HFF-Myc (cell line): ENCODE measurements at regions not wholly inside any gene's neighbourhood (a gene's known extent, or its start where the extent isn't known, plus 50 kb on each side); places are given as distances from the start of the nearest gene placed in this dataset.

Experiments used
- DNase-seq: peaks from one replicate; pipeline ENCODE4 v3.0.0-alpha.2; 2011; ENCODE audit warnings: low read depth; ENCODE audit errors: extremely low read depth
- H3K4me3 ChIP-seq: replicated peaks from 2 replicates; pipeline ENCODE4 v1.5.1; 2011; ENCODE audit warnings: low read depth, mild to moderate bottlenecking, control low read depth, low read length
- TF ChIP-seq, protein P1 (sequence below): IDR thresholded peaks from 2 replicates; pipeline ENCODE4 v1.5.1; 2012; ENCODE audit warnings: mild to moderate bottlenecking, low read depth, low read length, control low read depth; ENCODE audit errors: missing control alignments

- H3K4me3 ChIP-seq: no peak overlapping the region
- TF ChIP-seq, protein P1, sequence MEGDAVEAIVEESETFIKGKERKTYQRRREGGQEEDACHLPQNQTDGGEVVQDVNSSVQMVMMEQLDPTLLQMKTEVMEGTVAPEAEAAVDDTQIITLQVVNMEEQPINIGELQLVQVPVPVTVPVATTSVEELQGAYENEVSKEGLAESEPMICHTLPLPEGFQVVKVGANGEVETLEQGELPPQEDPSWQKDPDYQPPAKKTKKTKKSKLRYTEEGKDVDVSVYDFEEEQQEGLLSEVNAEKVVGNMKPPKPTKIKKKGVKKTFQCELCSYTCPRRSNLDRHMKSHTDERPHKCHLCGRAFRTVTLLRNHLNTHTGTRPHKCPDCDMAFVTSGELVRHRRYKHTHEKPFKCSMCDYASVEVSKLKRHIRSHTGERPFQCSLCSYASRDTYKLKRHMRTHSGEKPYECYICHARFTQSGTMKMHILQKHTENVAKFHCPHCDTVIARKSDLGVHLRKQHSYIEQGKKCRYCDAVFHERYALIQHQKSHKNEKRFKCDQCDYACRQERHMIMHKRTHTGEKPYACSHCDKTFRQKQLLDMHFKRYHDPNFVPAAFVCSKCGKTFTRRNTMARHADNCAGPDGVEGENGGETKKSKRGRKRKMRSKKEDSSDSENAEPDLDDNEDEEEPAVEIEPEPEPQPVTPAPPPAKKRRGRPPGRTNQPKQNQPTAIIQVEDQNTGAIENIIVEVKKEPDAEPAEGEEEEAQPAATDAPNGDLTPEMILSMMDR: no peak
- no peak for DNase-seq
These were observed 156.8 kb upstream of the RALGAPA2 start for GRCh38 chr20:20869161-20869775.

- TF ChIP-seq, protein P1: no peak
- no peak overlapping the region for H3K4me3 ChIP-seq
- DNase-seq: no peak
These were observed 152.1 kb upstream of the RALGAPA2 start for GRCh38 chr20:20864351-20865096.

- peak; percentile 59 for DNase-seq
- TF ChIP-seq, protein P1: peak; percentile 90
- no peak overlapping the region for H3K4me3 ChIP-seq
These were observed 147.8 kb upstream of the RALGAPA2 start for GRCh38 chr20:20860078-20860806.

DNA sequence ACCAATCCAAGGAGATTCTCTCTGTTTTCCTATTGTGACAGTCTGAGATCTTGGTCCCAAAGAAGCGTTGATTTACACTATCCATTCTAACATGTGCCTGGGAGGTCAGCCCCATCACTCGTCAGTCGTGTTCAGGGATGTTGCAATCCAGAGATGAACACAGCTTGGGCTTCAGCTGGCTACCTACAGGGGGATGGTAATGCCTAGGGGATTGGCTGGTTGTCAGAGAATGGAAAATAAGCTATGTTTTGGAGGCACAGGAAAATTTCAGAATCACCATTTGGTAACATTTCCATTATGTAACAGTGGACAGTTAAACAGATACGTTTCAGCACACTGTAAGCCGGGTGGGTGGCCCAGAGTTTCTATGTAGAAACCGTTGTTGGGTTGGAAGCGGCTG is 147.1 kb upstream of the RALGAPA2 start:
- no peak overlapping the region for H3K4me3 ChIP-seq
- no peak for DNase-seq
- TF ChIP-seq, protein P1: no peak

DNA sequence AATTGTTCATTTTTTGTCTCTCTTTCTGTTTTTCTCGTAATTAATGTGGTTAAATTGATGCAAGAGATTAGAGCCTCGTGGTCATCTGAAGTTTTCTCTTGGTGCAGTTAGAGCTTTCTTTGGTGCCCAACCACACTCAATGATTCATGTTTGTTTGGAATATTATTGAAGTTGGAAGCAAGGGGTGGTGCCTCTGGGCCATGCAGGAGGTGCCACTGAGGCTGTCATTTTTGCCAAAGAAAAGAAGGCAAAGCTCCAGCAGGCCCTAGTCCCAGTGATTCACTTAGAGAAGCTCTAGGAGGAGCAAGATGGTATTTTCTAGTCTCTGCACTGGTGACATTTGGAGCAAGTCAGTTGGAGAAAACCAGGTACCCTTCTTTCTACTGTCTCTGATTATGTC is 144.5 kb upstream of the RALGAPA2 start:
- no peak for DNase-seq
- H3K4me3 ChIP-seq: no peak overlapping the region

GRCh38 chr20:20856306-20856705 is 143.9 kb upstream of the RALGAPA2 start:
- no peak for DNase-seq
- TF ChIP-seq, protein P1: no peak
- H3K4me3 ChIP-seq: no peak overlapping the region

More for the DNA sequence above, 144.5 kb upstream of the RALGAPA2 start:
- TF ChIP-seq, protein P1: no peak
